Ureter (tissue), 1 donor: ENCODE measurements at regions not wholly inside any gene's neighbourhood (a gene's known extent, or its start where the extent isn't known, plus 50 kb on each side); places are given as distances from the start of the nearest gene placed in this dataset.
"Not testable (repeated sequence)": the region's sequence is repeated elsewhere in the genome, so short reads cannot be mapped to it uniquely, and the experiment has no call there.

Experiments used
- DNase-seq: peaks from one replicate; pipeline ENCODE4 v3.0.0-alpha.2; 2020; ENCODE audit warnings: low spot score
- donor health status: DM: yes; HTN: yes; CAD: no.

GRCh38 chr5:89560696-89561095, 677.7 kb upstream of the MEF2C start:
- DNase-seq: no peak

- DNase-seq: no peak
These were observed 673.4 kb upstream of the MEF2C start for GRCh38 chr5:89556215-89556913.

- DNase-seq: no peak
These were observed 663.7 kb upstream of the MEF2C start for GRCh38 chr5:89546657-89547056.

GRCh38 chr5:89545626-89546025, 662.6 kb upstream of the MEF2C start:
- no peak for DNase-seq

- no peak for DNase-seq
These were observed 662.1 kb upstream of the MEF2C start for GRCh38 chr5:89545076-89545475.

GRCh38 chr5:89542736-89543135, 659.8 kb upstream of the MEF2C start:
- no peak for DNase-seq

- DNase-seq: no peak
These were observed 654.8 kb upstream of the MEF2C start for GRCh38 chr5:89537800-89538199.

GRCh38 chr5:89536020-89536419, 653.0 kb upstream of the MEF2C start:
- no peak for DNase-seq

- no peak for DNase-seq
These were observed 652.4 kb upstream of the MEF2C start for GRCh38 chr5:89535411-89535810.

GRCh38 chr5:89534331-89534730, 651.3 kb upstream of the MEF2C start:
- no peak for DNase-seq

GRCh38 chr5:89524785-89525184, 641.8 kb upstream of the MEF2C start:
- no peak for DNase-seq

GRCh38 chr5:89523867-89524266, 640.9 kb upstream of the MEF2C start:
- DNase-seq: not testable (repeated sequence)

- no peak for DNase-seq
These were observed 637.8 kb upstream of the MEF2C start for GRCh38 chr5:89520771-89521170.

- no peak for DNase-seq
These were observed 630.5 kb upstream of the MEF2C start for GRCh38 chr5:89513299-89514044.

- no peak for DNase-seq
These were observed 621.1 kb upstream of the MEF2C start for GRCh38 chr5:89504051-89504450.

GRCh38 chr5:89499787-89500186, 616.8 kb upstream of the MEF2C start:
- no peak for DNase-seq

- DNase-seq: no peak
These were observed 615.7 kb upstream of the MEF2C start for GRCh38 chr5:89498699-89499098.

GRCh38 chr5:89493414-89493813, 610.4 kb upstream of the MEF2C start:
- DNase-seq: no peak

- DNase-seq: no peak
These were observed 602.0 kb upstream of the MEF2C start for GRCh38 chr5:89484962-89485361.

- no peak for DNase-seq
These were observed 597.5 kb upstream of the MEF2C start for GRCh38 chr5:89480406-89481007.

GRCh38 chr5:89478851-89479250, 595.9 kb upstream of the MEF2C start:
- no peak for DNase-seq

- DNase-seq: no peak
These were observed 590.2 kb upstream of the MEF2C start for GRCh38 chr5:89473196-89473595.

GRCh38 chr5:89471541-89471940, 588.6 kb upstream of the MEF2C start:
- no peak for DNase-seq
